ENCODE measurements at regions not wholly inside any gene's neighbourhood (a gene's known extent, or its start where the extent isn't known, plus 50 kb on each side); places are given as distances from the start of the nearest gene placed in this dataset.

GRCh38 chr1:188432427-188432826 lies 1603.7 kb downstream of the PLA2G4A start:
- Mint-ChIP-seq H3K27me3 (no peaks in the 10 kb centered on the region), H3K4me1 (no peaks in the 10 kb centered on the region), H3K36me3 (ENCODE audit: low read depth) (no peaks in the 10 kb centered on the region), H3K4me3 (no peak overlapping the region), H3K9me3 (no peaks in the 10 kb centered on the region), H3K27ac (no peak overlapping the region)
- intact Hi-C loops (cut with micrococcal nuclease) = no loop called here
- TF ChIP-seq CTCF (IDR thresholded peaks at IDR 0.05) = no peak
- CTCF ChIA-PET = no interaction called here
- DNase-seq (no peak), ATAC-seq (ENCODE audit: low read depth) (no peak)
- POLR2A ChIA-PET = no interaction called here

GRCh38 chr1:188433425-188433824 lies 1604.7 kb downstream of the PLA2G4A start:
- Mint-ChIP-seq H3K27ac (no peak overlapping the region), H3K4me3 (no peak overlapping the region), H3K36me3 (ENCODE audit: low read depth) (no peaks in the 10 kb centered on the region), H3K27me3 (no peaks in the 10 kb centered on the region), H3K4me1 (no peaks in the 10 kb centered on the region), H3K9me3 (peaks cover 2% of the 10 kb centered on the region)
- intact Hi-C loops (cut with micrococcal nuclease) = no loop called here
- ChIA-PET CTCF (no interaction called here), POLR2A (no interaction called here)
- no peak for DNase-seq
- no peak for ATAC-seq (ENCODE audit: low read depth)
- no peak for TF ChIP-seq CTCF (IDR thresholded peaks at IDR 0.05)

GRCh38 chr1:188444526-188444925 lies 1615.8 kb downstream of the PLA2G4A start:
- no peaks in the 10 kb centered on the region for H3K36me3 Mint-ChIP-seq (ENCODE audit: low read depth)
- ChIA-PET POLR2A (no interaction called here), CTCF (no interaction called here)
- no peaks in the 10 kb centered on the region for H3K27me3 Mint-ChIP-seq
- DNase-seq (no peak), ATAC-seq (ENCODE audit: low read depth) (no peak)
- no peak for TF ChIP-seq CTCF (IDR thresholded peaks at IDR 0.05)
- no peak overlapping the region for H3K4me3 Mint-ChIP-seq
- H3K9me3 Mint-ChIP-seq = peaks cover 3% of the 10 kb centered on the region
- intact Hi-C loops (cut with micrococcal nuclease) = no loop called here
- H3K27ac Mint-ChIP-seq = no peak overlapping the region
- H3K4me1 Mint-ChIP-seq = no peaks in the 10 kb centered on the region

GRCh38 chr1:188462837-188463236 lies 1634.1 kb downstream of the PLA2G4A start:
- Mint-ChIP-seq H3K36me3 (ENCODE audit: low read depth) (no peaks in the 10 kb centered on the region), H3K9me3 (peaks cover 4% of the 10 kb centered on the region), H3K4me3 (no peak overlapping the region), H3K27ac (no peak overlapping the region), H3K27me3 (no peaks in the 10 kb centered on the region), H3K4me1 (no peaks in the 10 kb centered on the region)
- intact Hi-C loops (cut with micrococcal nuclease) = no loop called here
- ChIA-PET CTCF (no interaction called here), POLR2A (no interaction called here)
- ATAC-seq (ENCODE audit: low read depth) = no peak
- TF ChIP-seq CTCF (IDR thresholded peaks at IDR 0.05) = no peak
- no peak for DNase-seq

- ATAC-seq (ENCODE audit: low read depth) (no peak), DNase-seq (no peak)
- Mint-ChIP-seq H3K27ac (no peak overlapping the region), H3K4me3 (no peak overlapping the region), H3K36me3 (ENCODE audit: low read depth) (no peaks in the 10 kb centered on the region), H3K4me1 (no peaks in the 10 kb centered on the region), H3K27me3 (no peaks in the 10 kb centered on the region), H3K9me3 (no peaks in the 10 kb centered on the region)
- ChIA-PET CTCF (no interaction called here), POLR2A (no interaction called here)
- intact Hi-C loops (cut with micrococcal nuclease) = no loop called here
- no peak for TF ChIP-seq CTCF (IDR thresholded peaks at IDR 0.05)
Observed at GRCh38 chr1:188463919-188464318, 1635.2 kb downstream of the PLA2G4A start.

All from activated B cell treated with CpG ODN at 0.5 μM for 24 hours (primary cell).